Ovary (tissue), 7 donors: ENCODE measurements at regions not wholly inside any gene's neighbourhood (a gene's known extent, or its start where the extent isn't known, plus 50 kb on each side); places are given as distances from the start of the nearest gene placed in this dataset.
A peak's percentile ranks its signal among the peaks of the same experiment; 100 is the strongest.

Experiments used
- DNase-seq, 5 donors: peaks; one replicate each; pipeline ENCODE4 v3.0.0-alpha.2; 2019 to 2020
- H3K27ac ChIP-seq, 2 donors: fragments of 200-600 bp; one replicate each; pipeline versions ENCODE4 v1.5.1 to v1.8.0; 2019 to 2022
- H3K27me3 ChIP-seq: fragments of 200-600 bp; one replicate; pipeline ENCODE4 v1.8.0; 2022
- H3K36me3 ChIP-seq: fragments of 200-600 bp; sonication (generic); one replicate; pipeline ENCODE4 v1.5.1; 2019
- H3K4me1 ChIP-seq: one replicate; pipeline ENCODE4 v1.8.1; 2013; ENCODE audit warnings: mild to moderate bottlenecking, moderate library complexity; ENCODE audit not compliant: insufficient read depth
- H3K4me3 ChIP-seq: fragments of 200-600 bp; sonication (generic); one replicate; pipeline ENCODE4 v1.5.1; 2017
- H3K9me3 ChIP-seq, 2 donors: fragments of 200-600 bp in 1 of 2; sonication (generic) in 1 of 2; one replicate each; pipeline versions ENCODE4 v1.5.1 to v1.8.1; 2013 to 2019; ENCODE audit warnings: mild to moderate bottlenecking in 1 of 2, moderate library complexity in 1 of 2
- CTCF ChIP-seq, 3 donors: fragments of 450-650 bp in 2 of 3; fragments of 200-600 bp in 1 of 3; IDR thresholded peaks; one replicate each; pipeline versions ENCODE4 v1.5.1 to v1.8.0; 2016 to 2022; ENCODE audit warnings: antibody characterized with exemption in 3 of 3, mild to moderate bottlenecking in 1 of 3
- EP300 ChIP-seq: sonication (generic); formaldehyde crosslinking; IDR thresholded peaks from one replicate; pipeline ENCODE4 v1.6.1; 2017; ENCODE audit warnings: antibody characterized with exemption
- POLR2A ChIP-seq: fragments of 450-650 bp; IDR thresholded peaks from one replicate; pipeline ENCODE4 v1.6.1; 2017; ENCODE audit warnings: antibody characterized with exemption, mild to moderate bottlenecking, moderate library complexity
- WGBS, 3 donors: extraction: QIAGEN DNeasy Blood & Tissue Kit in 1 of 3; methylation state at CpG; one replicate each; pipeline versions ENCODE4 v1.1.5 to v1.1.7; 2013 to 2017; 5-methylcytosine and 5-hydroxymethylcytosine counted together
- intact Hi-C, 4 donors: fragments of 100-400 bp; cut with DNase I; formaldehyde crosslinking; loops; one replicate each; pipeline versions ENCODE4 v1.11.0 to v1.15.1; 2022 to 2023
- donor health status: DM: no; HTN: no; CAD: no; lungs with moderate emphysema.
- donor health status: DM: no; HTN: no; CAD: no.
- donor health status: Bipolar disorder and iron deficiency.
- donor health status: DM: no; HTN: no; CAD: no.
- donor health status: DM: yes; HTN: yes; CAD: no.

- no peak for DNase-seq
- no peaks in the 10 kb centered on the region for H3K4me1 ChIP-seq
- 86 to 92% (median 88%) methylated on average over 6 of the region's 6 CpGs for WGBS, 3 donors
- no peaks in the 10 kb centered on the region for H3K9me3 ChIP-seq
- intact Hi-C loops: no loop called here
- H3K27me3 ChIP-seq: no peaks in the 10 kb centered on the region
- no peak overlapping the region for H3K4me3 ChIP-seq
- H3K27ac ChIP-seq: no peak overlapping the region
- no peaks in the 10 kb centered on the region for H3K36me3 ChIP-seq
- no peak for TF ChIP-seq EP300
- TF ChIP-seq CTCF (IDR thresholded peaks at IDR 0.05): no peak
- TF ChIP-seq POLR2A: no peak
Observed at GRCh38 chr15:93274257-93274656, 185.2 kb upstream of the RGMA start.

DNA sequence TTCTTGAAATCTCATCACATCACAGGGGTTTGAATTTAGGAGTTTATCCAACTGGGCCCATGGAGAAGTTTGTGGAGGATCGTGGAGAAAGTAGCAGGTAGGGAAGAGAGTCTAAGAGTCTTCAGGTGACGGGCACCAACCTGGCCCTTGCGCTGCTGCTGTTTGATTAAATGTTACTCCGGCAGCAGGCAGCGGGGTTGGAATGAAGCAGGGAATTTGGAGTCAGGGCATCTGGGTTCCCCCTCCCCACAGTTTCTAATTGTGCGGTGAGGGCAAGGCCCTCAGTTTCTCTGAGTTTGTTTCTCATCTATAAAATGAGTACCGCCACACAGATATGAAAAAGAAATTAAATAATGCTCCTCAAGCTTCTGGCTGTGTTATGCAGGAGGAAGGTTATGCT lies 182.9 kb upstream of the RGMA start:
- 98 to 99% (median 98%) methylated on average over 7 of the region's 7 CpGs for WGBS, 3 donors
- Histone ChIP-seq H3K27ac (no peak overlapping the region), H3K27me3 (no peaks in the 10 kb centered on the region), H3K9me3 (no peaks in the 10 kb centered on the region), H3K36me3 (no peaks in the 10 kb centered on the region), H3K4me1 (no peaks in the 10 kb centered on the region), H3K4me3 (no peak overlapping the region)
- intact Hi-C loops: no loop called here
- no peak for TF ChIP-seq EP300
- no peak for TF ChIP-seq CTCF (IDR thresholded peaks at IDR 0.05)
- no peak for TF ChIP-seq POLR2A
- no peak for DNase-seq

DNA sequence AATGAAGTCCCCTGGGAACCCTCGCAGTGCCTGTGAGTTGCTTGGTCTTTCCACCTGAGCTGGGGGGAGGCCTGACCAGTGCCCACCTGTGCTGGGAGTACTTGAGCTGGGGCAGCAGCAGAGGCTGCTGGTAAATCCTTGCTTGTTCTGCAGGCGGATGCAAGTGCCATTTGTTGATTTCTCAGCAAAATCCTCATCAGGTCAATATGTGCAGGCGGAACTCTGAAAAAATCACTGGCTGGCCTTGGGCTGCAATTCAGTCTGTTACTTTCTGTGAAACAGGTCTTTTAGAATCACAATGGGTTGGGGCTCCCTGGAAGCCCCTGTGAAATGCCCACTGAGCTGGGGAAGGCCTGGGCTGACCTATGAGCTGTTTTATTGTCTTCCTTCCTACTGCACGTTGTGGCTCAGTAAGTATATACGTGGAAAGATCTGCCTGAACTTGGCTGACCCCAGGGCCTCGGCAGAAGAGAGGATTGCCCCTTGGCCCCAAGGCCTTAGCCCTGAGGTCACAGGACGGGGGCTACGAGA lies 182.0 kb upstream of the RGMA start:
- no peaks in the 10 kb centered on the region for H3K36me3 ChIP-seq
- 53 to 74% (median 69%) methylated on average over 8 of the region's 8 CpGs for WGBS, 3 donors
- no peaks in the 10 kb centered on the region for H3K4me1 ChIP-seq
- no peak overlapping the region for H3K27ac ChIP-seq
- H3K27me3 ChIP-seq: no peaks in the 10 kb centered on the region
- no peak for DNase-seq
- TF ChIP-seq CTCF (IDR thresholded peaks at IDR 0.05) (no peak), EP300 (no peak), POLR2A (no peak)
- no peaks in the 10 kb centered on the region for H3K9me3 ChIP-seq
- intact Hi-C loops: no loop called here
- H3K4me3 ChIP-seq: no peak overlapping the region

DNA sequence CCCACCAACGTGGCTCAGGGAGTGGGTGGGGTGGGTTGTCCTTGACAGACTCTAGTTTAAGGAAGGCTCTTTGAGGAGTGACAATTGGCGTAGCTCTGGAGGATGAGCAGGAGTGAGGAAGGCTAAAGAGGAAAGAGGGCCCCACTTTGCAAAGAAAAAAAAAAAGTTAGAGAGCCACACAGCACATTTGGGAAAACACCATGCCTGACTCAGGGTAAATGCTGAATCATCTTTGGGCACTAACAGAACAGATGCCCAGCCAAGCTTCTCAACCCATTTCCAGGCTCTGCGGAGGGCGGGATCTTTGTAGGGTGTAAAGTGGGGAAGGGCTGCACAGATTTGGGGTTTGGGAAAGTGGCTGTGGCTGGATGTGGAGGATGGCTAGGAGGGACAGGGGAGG lies 179.1 kb upstream of the RGMA start:
- Histone ChIP-seq H3K27me3 (no peaks in the 10 kb centered on the region), H3K9me3 (no peaks in the 10 kb centered on the region), H3K4me3 (no peak overlapping the region), H3K4me1 (no peaks in the 10 kb centered on the region), H3K27ac (no peak overlapping the region), H3K36me3 (no peaks in the 10 kb centered on the region)
- no peak for DNase-seq
- intact Hi-C loops: no loop called here
- no peak for TF ChIP-seq EP300
- TF ChIP-seq POLR2A: no peak
- TF ChIP-seq CTCF (IDR thresholded peaks at IDR 0.05): no peak
- 89 to 93% (median 89%) methylated on average over 4 of the region's 4 CpGs for WGBS, 3 donors

DNA sequence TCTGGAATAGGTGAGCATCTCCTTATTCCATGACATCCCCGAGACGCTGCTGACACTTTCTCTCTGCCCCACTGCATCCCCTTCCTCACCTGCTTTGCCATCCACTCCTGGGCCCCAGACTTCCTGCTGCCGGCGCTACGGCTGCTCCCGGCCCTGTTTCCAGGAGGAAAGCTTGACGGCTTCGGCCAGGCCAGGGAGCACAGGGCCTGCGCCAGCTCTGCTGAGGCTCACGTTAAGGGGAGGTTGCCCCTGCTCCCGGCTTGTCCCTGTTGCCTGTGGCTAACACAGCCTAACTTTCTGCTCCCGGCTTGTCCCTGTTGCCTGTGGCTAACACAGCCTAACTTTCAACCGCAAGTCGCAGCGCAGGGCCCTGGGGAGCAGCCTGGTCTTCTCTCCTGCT lies 177.3 kb upstream of the RGMA start:
- no peak for TF ChIP-seq POLR2A
- no peak for TF ChIP-seq CTCF (IDR thresholded peaks at IDR 0.05)
- no peak for TF ChIP-seq EP300
- intact Hi-C loops: no loop called here
- H3K4me1 ChIP-seq: no peaks in the 10 kb centered on the region
- no peaks in the 10 kb centered on the region for H3K36me3 ChIP-seq
- H3K9me3 ChIP-seq: no peaks in the 10 kb centered on the region
- DNase-seq: peak in 1 of 5 donors; percentile 20
- H3K27ac ChIP-seq: no peak overlapping the region
- no peaks in the 10 kb centered on the region for H3K27me3 ChIP-seq
- 83 to 92% (median 91%) methylated on average over 11 to 15 of the region's 15 CpGs for WGBS, 3 donors
- no peak overlapping the region for H3K4me3 ChIP-seq
